Adipose tissue (tissue), 3 donors: ENCODE measurements at regions not wholly inside any gene's neighbourhood (a gene's known extent, or its start where the extent isn't known, plus 50 kb on each side); places are given as distances from the start of the nearest gene placed in this dataset.
"Not testable (repeated sequence)": the region's sequence is repeated elsewhere in the genome, so short reads cannot be mapped to it uniquely, and the experiment has no call there.

Experiments used
- H3K27ac ChIP-seq: one replicate; pipeline ENCODE4 v1.5.1; 2013; ENCODE audit warnings: low read depth, low read length
- WGBS, 3 donors: extraction: QIAGEN DNeasy Blood & Tissue Kit; methylation state at CpG; one replicate each; pipeline ENCODE4 v1.1.7; 2013; 5-methylcytosine and 5-hydroxymethylcytosine counted together
- donor health status: healthy with polysubstance abuse.
- donor health status: Bipolar disorder and iron deficiency.
- donor health status: healthy.

GRCh38 chr6:11459079-11459610 lies 78.4 kb upstream of the TMEM170B start:
- no peak overlapping the region for H3K27ac ChIP-seq
- WGBS, 3 donors: 85 to 96% (median 85%) methylated on average over 2 of the region's 2 CpGs

GRCh38 chr6:11458509-11458908 lies 79.0 kb upstream of the TMEM170B start:
- H3K27ac ChIP-seq: no peak overlapping the region
- 57 to 72% (median 57%) methylated on average over 2 of the region's 2 CpGs for WGBS, 3 donors

GRCh38 chr6:11457422-11457821 lies 80.1 kb upstream of the TMEM170B start:
- WGBS, 3 donors: 90 to 94% (median 92%) methylated on average over 6 of the region's 6 CpGs
- H3K27ac ChIP-seq: not testable (repeated sequence)

GRCh38 chr6:11452106-11452505 lies 85.4 kb upstream of the TMEM170B start:
- 83 to 92% (median 90%) methylated on average over 8 of the region's 8 CpGs for WGBS, 3 donors

GRCh38 chr6:11450037-11450436 lies 87.5 kb upstream of the TMEM170B start:
- no peak overlapping the region for H3K27ac ChIP-seq
- WGBS, 3 donors: 55 to 93% (median 85%) methylated on average over 2 of the region's 2 CpGs

More at GRCh38 chr6:11452106-11452505, 85.4 kb upstream of the TMEM170B start:
- not testable (repeated sequence) for H3K27ac ChIP-seq

- 85 to 91% (median 89%) methylated on average over 2 of the region's 2 CpGs for WGBS, 3 donors
- no peak overlapping the region for H3K27ac ChIP-seq
Measured at GRCh38 chr6:11449408-11449807, 88.1 kb upstream of the TMEM170B start.

GRCh38 chr6:11448038-11448437 lies 89.5 kb upstream of the TMEM170B start:
- no peak overlapping the region for H3K27ac ChIP-seq

- no peak overlapping the region for H3K27ac ChIP-seq
- WGBS, 3 donors: 90 to 99% (median 95%) methylated on average over 1 of the region's 1 CpG
Measured at GRCh38 chr6:11447265-11447664, 90.3 kb upstream of the TMEM170B start.

GRCh38 chr6:11445146-11445545 lies 92.4 kb upstream of the TMEM170B start:
- 95 to 98% (median 95%) methylated on average over 2 of the region's 2 CpGs for WGBS, 3 donors
- no peak overlapping the region for H3K27ac ChIP-seq

GRCh38 chr6:11443125-11443524 lies 94.4 kb upstream of the TMEM170B start:
- H3K27ac ChIP-seq: not testable (repeated sequence)
- WGBS, 3 donors: 76 to 95% (median 84%) methylated on average over 1 of the region's 1 CpG

- WGBS, 3 donors: 77 to 87% (median 80%) methylated on average over 2 of the region's 2 CpGs
- no peak overlapping the region for H3K27ac ChIP-seq
Measured at GRCh38 chr6:11442495-11442894, 95.1 kb upstream of the TMEM170B start.

GRCh38 chr6:11439876-11440275 lies 97.7 kb upstream of the TMEM170B start:
- WGBS, 3 donors: 68 to 86% (median 71%) methylated on average over 2 of the region's 2 CpGs
- H3K27ac ChIP-seq: no peak overlapping the region

GRCh38 chr6:11439017-11439420 lies 98.5 kb upstream of the TMEM170B start:
- WGBS, 3 donors: 23 to 61% (median 27%) methylated on average over 2 of the region's 2 CpGs
- no peak overlapping the region for H3K27ac ChIP-seq

GRCh38 chr6:11437824-11438459 lies 99.6 kb upstream of the TMEM170B start:
- H3K27ac ChIP-seq: no peak overlapping the region
- WGBS, 3 donors: 57 to 78% (median 63%) methylated on average over 6 of the region's 6 CpGs

- 97 to 98% (median 97%) methylated on average over 6 of the region's 6 CpGs for WGBS, 3 donors
Measured at GRCh38 chr6:11436508-11437096, 100.9 kb upstream of the TMEM170B start.

GRCh38 chr6:11434565-11435326 lies 102.8 kb upstream of the TMEM170B start:
- WGBS, 3 donors: 43 to 77% (median 73%) methylated on average over 10 of the region's 10 CpGs
- H3K27ac ChIP-seq: no peak overlapping the region

More at GRCh38 chr6:11436508-11437096, 100.9 kb upstream of the TMEM170B start:
- H3K27ac ChIP-seq: no peak overlapping the region

GRCh38 chr6:11433860-11434259 lies 103.7 kb upstream of the TMEM170B start:
- H3K27ac ChIP-seq: no peak overlapping the region
- 18 to 51% (median 36%) methylated on average over 1 of the region's 1 CpG for WGBS, 3 donors

- 51 to 84% (median 56%) methylated on average over 1 of the region's 1 CpG for whole genome bisulfite sequencing, 3 donors
- no peak overlapping the region for H3K27ac ChIP-seq
Measured at GRCh38 chr6:11432713-11433450, 104.7 kb upstream of the TMEM170B start.

- H3K27ac ChIP-seq: no peak overlapping the region
- 91 to 94% (median 91%) methylated on average over 6 of the region's 6 CpGs for WGBS, 3 donors
Measured at GRCh38 chr6:11432091-11432490, 105.5 kb upstream of the TMEM170B start.
